AG04449 (cell line): ENCODE measurements at regions not wholly inside any gene's neighbourhood (a gene's known extent, or its start where the extent isn't known, plus 50 kb on each side); places are given as distances from the start of the nearest gene placed in this dataset.

Experiments
- CTCF ChIA-PET: fragments of 350-600 bp; formaldehyde crosslinking; extraction: SDS; loops from one replicate; lab custom pipeline; 2021; ENCODE audit warnings: antibody characterized with exemption; lab: Yijun Ruan, JAX
- POLR2A ChIA-PET: fragments of 400-600, 350-600 bp; formaldehyde crosslinking; extraction: SDS; loops from one replicate; lab custom pipeline; 2020; ENCODE audit warnings: antibody characterized with exemption, inconsistent platforms; lab: Yijun Ruan, JAX
- DNase-seq: peaks from one replicate; pipeline ENCODE4 v3.0.0-alpha.2; 2010; ENCODE audit warnings: low read depth, low spot score
- H3K4me3 ChIP-seq: 2 replicates; pipeline ENCODE4 v1.5.1; 2011; ENCODE audit warnings: low read depth, mild to moderate bottlenecking, control low read depth, low read length
- TF ChIP-seq, protein P1 (sequence below): IDR thresholded peaks from one replicate; pipeline ENCODE4 v1.5.1; 2011; ENCODE audit warnings: mild to moderate bottlenecking, moderate library complexity, low read length, control low read depth, inconsistent platforms; ENCODE audit not compliant: insufficient read depth; ENCODE audit errors: missing control alignments

DNA sequence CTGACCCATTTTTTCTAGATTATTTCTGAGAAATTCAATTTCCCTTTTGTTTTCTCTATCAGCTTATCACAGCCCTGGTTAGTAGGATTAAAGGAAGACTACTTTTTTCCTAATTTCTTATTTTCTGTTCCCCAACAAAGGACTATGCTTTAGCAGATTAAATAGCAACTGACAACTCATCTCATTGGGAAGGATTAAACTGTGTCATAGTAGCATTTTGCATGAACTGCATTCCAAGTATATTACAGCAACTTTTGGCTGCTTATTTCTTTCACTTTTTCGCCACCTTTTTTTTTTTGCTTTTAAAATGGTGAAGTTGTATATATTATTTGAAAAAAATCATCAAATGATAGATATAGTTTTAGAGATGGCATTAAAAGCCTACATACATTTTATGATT is 570.3 kb downstream of the FBXO15 start:
- CTCF ChIA-PET = no interaction called here
- TF ChIP-seq, protein P1, sequence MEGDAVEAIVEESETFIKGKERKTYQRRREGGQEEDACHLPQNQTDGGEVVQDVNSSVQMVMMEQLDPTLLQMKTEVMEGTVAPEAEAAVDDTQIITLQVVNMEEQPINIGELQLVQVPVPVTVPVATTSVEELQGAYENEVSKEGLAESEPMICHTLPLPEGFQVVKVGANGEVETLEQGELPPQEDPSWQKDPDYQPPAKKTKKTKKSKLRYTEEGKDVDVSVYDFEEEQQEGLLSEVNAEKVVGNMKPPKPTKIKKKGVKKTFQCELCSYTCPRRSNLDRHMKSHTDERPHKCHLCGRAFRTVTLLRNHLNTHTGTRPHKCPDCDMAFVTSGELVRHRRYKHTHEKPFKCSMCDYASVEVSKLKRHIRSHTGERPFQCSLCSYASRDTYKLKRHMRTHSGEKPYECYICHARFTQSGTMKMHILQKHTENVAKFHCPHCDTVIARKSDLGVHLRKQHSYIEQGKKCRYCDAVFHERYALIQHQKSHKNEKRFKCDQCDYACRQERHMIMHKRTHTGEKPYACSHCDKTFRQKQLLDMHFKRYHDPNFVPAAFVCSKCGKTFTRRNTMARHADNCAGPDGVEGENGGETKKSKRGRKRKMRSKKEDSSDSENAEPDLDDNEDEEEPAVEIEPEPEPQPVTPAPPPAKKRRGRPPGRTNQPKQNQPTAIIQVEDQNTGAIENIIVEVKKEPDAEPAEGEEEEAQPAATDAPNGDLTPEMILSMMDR = no peak
- no peak overlapping the region for H3K4me3 ChIP-seq
- POLR2A ChIA-PET = interaction anchor here (0.6 kb wide), 1 partner anchor 342 kb away, joined by 3 read pairs; no protein-coding TSS in a partner anchor
- DNase-seq = peak; percentile 4

DNA sequence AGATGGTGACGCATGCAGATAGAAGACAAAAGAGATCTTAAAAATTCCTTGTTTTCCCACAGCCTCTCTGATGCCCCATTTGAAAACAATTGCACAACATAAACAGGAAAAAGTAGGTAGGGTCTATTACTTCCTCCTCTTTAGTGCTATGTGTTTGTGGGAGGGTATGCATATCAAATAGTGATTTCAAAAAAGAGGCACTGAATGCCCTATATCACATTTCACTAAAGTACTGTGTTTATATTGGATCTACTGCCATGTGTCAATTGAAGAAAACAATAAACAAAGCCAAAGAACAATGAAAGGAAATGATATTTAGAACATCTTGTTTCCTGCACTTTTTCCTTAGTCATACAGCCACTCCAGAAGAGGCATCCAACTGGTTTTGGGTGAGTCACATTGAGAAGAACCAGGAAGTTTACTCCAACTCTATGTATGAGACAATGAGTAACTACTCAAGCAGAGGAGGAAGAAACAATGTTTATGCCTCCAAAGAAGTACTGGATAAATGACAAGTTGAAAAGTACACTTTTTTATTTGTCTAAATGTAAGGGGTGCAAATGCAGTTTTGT is 583.6 kb downstream of the FBXO15 start:
- peak; percentile 26 for DNase-seq
- TF ChIP-seq, protein P1 = no peak
- POLR2A ChIA-PET = no interaction called here
- no peak overlapping the region for H3K4me3 ChIP-seq
- CTCF ChIA-PET = no interaction called here

DNA sequence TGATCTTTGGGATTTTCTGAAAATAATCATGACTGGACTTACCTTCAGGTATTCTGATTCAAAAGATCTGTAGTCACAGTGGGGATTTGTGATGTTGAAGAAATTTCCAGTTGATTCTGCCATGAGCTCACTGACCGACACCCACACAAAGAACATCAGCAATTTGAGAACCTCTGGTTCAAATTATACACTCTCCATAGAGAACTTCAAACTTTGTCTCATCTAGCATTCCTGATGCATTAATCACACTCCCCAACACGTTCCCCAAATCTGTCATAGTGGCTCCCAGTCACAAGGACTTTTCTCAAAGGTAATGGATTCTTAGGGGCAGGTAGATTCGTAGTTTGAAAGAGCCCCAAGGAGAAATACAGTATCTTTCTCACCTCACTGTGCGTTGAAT is 584.3 kb downstream of the FBXO15 start:
- POLR2A ChIA-PET = interaction anchor here (0.7 kb wide), 1 partner anchor 13 kb away, joined by 3 read pairs; no protein-coding TSS in a partner anchor
- TF ChIP-seq, protein P1 = no peak
- H3K4me3 ChIP-seq = no peak overlapping the region
- DNase-seq = peak; percentile 10
- CTCF ChIA-PET = no interaction called here

DNA sequence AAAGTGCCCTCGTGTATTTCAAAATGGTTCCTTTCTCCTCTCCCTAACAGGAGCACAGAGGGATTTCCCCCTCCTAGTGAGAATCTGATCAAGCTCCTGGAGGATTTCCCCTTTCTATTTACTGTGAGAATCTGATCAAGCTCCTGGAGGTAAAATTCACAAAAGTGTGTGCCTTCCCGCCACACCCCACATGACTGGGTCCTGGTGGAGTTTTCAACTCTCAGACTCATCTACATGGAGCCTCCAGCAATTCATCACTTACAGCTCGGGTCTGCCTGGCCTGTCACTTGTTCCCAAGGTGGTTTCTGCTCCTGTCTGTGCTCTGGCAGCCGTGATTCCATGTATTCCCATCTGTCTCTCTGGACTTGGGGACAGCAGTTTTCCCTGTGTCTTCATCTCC is 590.7 kb downstream of the FBXO15 start:
- CTCF ChIA-PET = no interaction called here
- TF ChIP-seq, protein P1 = no peak
- POLR2A ChIA-PET = no interaction called here
- H3K4me3 ChIP-seq = no peak overlapping the region
- no peak for DNase-seq

DNA sequence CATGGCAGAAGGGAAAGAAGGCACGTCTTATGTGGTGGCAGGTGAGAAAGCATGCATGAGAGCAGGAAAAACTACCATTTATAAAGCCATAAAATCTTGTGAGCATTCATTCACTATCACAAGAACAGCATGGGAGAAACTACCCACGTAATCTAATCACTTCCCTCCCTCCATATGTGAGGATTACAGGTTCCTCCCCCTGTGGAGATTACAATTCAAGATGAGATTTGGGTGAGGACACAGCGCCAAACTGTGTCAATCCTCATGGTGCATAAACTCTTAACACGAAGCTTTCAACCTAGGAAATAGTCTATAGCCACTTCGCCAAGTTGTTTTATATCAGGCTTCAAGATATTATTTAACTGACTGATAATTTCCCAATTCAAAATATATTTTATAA is 595.5 kb downstream of the FBXO15 start:
- no peak for DNase-seq
- TF ChIP-seq, protein P1 = no peak
- ChIA-PET CTCF (no interaction called here), POLR2A (no interaction called here)
- H3K4me3 ChIP-seq = no peak overlapping the region

DNA sequence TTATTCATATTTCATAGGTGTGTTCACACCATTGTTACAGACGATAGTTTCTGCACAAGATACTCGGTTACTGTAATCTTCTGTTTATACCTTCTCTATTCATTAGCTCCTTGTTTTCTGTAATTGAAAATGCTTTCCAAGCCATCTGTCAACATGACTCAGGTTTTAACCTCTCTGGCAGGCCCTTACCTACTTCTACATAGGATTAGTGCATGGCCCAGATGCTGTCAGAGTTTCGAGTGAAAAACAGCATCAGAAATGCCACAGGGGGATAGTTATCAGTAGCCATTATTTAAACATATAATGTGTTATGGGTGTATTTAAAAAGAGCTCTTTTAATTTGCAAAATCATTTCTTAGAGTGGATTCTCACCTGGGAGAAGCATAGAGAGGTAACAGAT is 596.4 kb downstream of the FBXO15 start:
- no peak overlapping the region for H3K4me3 ChIP-seq
- ChIA-PET CTCF (no interaction called here), POLR2A (no interaction called here)
- TF ChIP-seq, protein P1 = no peak
- DNase-seq = no peak
